ENCODE measurements at regions not wholly inside any gene's neighbourhood (a gene's known extent, or its start where the extent isn't known, plus 50 kb on each side); places are given as distances from the start of the nearest gene placed in this dataset.
"Not testable (repeated sequence)": the region's sequence is repeated elsewhere in the genome, so short reads cannot be mapped to it uniquely, and the experiment has no call there.

DNA sequence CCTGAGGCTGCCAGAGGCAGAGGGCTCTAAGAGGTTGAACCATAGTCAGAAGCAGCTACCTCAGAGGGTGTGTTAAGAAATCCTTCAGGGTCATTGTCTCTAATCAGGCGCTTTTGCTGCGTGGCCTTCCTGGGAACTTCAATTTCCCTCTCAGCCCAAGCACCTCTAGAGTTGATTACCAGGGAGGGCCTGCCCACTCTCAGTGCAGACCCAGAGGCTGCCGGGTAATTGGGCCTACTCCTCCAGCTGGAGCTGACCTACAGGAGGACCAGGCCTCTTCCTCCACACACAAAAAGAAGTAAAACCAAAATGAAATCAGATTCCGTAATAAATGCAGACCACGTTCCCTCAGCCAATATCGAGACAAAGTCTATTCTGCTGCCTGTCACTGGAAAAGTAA is 305.0 kb upstream of the CCL2 start:
- no peak for DNase-seq

DNA sequence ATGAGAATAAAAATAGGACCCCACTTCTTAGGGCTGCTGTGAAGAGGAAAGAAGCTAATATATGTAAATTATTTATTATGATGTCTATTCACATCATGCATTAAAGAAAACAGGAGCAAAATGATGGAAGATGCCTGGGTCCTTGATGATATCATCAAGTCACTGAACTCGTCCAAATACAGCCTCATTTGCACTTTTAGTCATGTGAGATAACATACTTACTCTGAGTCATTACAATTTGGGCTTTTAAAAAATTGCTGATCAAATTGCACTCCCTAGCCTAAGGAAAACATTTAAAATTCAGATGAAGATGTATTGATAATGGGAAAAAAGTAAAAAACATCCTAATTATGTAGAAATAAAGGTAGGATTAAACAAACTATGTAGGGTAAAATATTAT is 302.7 kb upstream of the CCL2 start:
- no peak for DNase-seq

DNA sequence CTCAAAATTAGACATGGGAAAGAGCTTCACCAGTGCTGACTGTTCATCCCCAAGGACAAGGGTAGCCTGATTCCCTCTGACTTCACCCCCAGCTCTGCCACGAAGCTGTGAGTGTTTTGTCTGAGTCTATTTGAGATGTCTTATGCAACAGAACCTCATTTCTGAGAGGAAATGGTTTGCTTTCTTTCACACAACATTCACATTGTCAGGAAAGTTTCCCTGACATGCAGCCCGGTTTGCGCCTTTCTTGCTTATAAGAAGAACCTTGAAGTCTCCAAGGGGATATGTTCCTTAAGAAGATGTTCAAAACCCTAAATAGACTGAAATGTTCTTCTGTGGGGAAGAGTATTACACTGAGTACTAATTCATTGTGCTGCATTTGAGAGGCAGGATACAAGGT is 300.5 kb upstream of the CCL2 start:
- DNase-seq: no peak

DNA sequence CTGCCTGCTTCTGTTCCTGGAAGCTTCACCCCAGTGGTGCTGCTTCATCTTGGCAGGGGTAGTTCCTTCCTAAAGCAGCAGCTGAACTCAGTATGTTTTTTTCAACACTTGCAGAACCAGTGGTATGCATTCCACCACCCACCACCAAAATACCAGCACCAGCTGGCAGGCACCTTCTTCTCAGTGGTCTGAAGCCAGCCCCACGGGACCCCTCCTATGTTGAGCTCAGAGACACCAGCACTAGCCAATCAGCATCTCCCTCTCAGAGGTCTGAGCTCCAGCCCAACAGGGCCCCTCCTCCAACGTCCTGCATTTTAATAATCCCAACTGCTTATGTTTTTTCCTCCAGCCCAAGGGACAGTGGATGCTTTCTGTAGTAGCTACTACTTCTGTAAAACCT is 299.6 kb upstream of the CCL2 start:
- DNase-seq: no peak

DNA sequence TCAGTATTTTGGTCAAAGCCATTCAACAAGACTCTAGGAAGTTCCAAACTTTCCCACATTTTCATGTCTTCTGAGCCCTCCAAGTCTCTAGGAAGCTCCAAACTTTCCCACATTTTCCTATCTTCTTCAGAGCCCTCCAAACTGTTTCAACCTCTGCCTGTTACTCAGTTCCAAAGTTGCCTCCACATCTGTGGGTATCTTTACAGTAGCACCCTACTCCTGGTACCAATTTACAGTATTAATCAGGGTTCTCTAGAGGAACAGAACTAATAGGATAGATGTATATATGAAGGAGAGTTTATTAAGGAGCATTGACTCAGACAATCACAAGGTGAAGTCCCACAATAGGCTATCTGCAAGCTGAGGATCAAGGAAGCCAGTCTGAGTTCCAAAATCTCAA is 296.0 kb upstream of the CCL2 start:
- not testable (repeated sequence) for DNase-seq

DNA sequence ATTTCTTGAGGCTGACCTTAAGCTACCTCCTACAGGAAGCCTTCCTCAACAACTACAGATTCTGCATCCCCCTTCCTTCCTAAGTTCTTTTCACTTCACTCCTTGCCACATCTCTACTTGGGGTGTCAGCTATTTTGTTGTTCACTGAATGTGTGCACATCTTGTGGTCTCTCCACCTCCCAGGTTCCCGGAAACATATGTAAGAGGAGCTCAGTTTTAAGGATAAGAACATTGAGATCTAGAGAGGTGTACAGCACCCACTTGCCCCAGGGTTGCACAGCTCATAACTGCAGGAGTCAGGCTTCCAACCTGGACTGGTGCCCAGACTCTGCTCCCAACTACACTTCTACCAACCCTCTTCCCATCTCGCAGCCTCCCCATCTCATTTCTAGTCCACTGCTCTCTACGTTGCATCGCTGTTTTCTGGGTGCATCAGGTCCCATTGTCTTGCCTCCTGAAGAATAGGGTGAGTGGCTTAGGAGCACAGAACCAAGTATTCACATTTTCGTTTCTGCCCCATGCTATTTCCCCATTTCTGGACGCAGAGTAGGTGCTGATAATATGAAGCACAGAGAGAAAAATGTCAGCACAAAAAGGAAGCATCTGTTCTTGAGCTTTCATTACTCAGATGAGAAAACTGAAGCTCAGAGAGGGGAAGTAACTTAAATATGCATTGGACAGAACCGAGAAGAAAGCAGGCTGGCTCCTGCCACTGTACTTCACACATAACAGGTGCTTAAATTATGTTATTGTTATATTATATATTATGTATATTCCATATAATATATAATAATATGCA is 292.0 kb upstream of the CCL2 start:
- no peak for DNase-seq

DNA sequence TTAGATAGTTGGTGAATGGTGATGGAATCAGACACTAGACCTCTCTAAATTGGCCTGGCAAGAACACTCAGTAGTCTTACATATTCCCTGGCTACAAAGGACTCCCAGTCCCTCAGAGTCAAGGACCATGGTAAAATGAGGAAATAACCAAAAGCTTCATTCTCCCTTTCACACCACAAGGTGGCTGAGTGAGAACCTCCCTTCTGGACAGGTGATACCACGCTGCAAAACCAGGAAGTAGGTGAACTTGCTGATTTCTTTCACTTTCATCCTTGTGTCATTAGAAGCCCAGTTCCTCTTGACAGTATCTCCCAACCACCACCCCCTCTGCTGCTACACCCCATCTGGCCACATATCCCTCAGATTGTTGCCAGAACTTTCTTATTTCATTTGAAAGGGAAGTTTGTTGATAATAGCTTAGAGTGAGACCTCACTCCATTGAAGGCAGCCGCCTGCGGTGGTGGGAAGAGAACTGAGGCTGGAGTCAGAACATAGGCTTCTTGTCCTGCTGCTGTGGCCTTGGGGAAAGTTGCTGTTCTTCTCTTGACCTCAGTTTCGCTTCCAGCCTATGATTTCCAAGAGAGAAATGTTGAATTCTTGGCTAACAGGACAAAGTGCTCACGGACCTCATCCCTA is 290.6 kb upstream of the CCL2 start:
- no peak for DNase-seq

DNA sequence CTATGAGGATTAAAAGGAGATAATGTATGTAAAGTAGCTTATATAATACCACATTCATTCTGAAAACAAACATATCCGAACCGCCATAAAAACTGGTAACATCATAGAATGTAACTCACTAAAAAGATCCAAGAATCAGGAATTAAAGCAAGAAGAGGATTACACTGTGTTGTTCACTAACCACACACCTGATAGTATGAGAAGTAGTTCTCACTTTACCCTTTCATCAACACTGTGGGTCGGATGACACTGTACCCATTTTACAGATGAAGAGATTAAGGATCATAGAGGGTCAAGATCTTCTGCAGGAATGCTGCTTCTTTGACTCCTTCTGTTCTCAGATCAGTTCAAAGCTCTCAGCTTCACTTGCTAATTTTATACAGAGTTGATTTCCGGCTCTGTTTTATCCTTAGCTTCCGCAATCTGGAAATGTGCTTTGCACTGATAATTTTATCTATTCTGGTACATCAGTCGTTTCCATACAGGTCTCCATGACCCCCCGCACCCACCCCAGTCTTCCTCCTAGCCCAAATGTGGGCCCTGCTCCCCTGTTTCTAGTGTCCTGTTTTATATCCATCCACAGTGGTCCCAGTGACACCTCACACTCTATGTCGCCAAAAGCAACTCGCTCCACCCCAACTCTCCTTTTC is 288.6 kb upstream of the CCL2 start:
- DNase-seq: no peak

DNA sequence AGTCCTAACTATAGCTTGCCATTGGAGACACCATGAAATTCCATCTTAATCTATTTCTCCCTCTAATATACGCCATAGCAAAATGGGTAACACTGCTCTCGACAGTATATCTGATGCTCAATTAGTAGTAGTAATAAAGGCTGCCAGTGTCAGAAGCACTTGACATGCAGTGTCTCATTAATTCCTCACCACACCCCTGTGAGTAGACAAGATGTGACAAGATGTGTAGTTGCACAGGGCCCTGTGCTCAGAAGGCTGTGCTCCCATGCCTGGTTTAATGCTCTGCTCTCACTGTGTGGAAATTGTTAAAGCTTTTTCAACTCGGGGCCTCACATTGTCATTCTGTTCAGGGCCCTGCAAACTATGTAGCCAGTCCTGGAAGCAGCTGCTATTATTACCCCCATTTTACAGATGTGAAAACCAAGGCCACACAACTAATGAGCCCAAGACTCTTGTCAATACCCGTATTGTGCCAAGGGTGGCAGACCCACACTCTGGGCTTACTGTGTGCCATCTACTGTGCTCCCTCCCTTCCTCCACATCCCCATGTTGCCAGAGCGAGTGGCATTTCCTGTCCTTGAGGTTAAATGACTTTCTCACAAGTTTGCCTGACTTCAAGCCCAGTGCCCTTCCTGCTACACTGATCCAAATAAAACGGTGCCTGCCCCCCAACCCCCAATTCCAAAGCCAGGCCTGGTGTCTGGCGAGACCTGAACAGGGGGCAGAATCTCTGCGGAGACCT is 287.3 kb upstream of the CCL2 start:
- DNase-seq: no peak

DNA sequence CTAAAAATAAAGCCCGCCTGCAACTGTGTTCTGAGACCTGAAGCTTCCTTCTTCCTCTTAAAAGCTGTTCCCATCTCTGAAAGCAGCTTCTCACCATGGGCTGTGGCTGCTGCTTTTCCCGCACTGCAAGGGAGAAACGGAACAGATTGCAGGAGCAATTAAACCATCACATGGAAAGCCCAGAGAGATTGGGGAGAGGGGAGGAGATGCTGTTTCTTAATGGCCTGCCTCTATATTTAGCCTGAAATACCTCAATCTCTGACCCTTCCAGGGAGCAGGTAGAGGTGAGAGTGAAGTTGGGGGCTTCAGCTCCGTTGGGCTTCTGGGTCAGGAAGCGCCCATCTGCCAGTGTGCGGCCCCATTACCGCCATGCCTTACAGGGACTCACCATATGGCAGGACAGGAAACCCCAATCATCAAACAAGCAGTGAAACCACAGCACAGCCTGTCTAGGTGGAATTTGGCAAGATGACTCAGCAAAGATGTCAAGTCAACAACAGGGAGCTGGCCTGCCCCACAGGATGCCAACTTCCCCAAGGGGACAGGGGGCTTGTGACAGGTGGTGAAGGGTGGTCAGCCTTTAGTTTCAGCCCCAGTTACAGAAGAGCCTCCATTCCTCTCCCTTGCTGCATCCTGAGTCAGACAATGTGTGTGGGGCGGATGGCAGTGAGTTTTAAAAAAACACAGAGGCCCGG is 286.6 kb upstream of the CCL2 start:
- DNase-seq: no peak

DNA sequence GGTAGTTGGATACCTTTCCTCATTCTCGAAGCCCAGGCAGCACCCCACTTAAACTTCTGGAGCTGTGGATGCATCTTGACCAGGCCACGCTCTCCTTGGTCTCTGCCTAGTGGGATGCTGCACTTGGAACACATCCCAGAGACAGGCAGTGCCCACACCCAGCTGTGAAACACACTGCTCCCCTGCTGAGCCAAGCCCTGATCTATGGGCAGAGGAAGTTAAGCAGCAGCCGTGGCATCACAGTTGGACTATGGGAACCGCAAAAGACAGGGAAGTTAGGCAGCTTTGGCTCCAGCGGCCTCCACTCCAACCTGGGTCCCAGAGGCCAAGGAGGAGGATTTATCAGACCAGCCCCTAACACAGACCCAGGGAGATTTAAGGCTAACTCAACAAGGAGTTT is 284.8 kb upstream of the CCL2 start:
- no peak for DNase-seq

DNA sequence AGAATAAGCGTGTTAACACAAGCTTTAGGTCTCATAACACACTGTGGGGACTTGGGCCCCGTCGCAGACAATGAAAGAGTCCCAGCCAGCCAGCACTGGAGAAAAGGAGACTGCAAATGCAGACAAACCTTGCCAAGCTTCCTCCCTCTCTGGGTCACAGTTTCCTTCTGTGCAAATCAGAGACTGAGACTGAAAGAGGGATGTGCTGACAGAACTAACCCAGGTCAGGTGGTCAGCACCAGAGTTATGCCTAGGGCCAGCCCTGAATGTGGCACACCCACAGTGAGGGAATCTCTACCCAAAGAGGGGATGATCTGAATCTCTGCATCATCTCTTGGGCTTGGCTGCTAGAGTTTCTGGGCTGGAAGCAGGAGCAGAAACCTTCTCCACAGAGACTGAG is 282.3 kb upstream of the CCL2 start:
- DNase-seq: no peak

DNA sequence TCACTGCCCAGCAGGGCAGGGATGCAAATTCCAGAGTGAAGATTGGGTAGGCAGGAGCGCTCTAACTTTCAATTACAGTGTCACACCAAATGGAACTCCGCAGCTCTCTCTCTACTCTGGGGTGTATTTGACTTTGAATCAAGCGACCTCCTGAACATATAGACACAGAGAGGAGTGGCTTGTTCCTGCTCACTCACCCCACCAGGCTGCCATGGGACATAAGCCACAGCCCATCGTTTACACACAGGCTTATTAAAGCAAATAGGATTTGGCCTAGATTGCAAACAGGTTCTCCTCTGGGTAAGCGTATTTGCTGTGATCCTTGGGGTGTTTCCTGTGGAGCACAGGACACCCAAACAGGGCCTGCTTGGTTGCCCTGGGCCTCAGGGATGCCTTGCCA is 281.6 kb upstream of the CCL2 start:
- DNase-seq: no peak

DNA sequence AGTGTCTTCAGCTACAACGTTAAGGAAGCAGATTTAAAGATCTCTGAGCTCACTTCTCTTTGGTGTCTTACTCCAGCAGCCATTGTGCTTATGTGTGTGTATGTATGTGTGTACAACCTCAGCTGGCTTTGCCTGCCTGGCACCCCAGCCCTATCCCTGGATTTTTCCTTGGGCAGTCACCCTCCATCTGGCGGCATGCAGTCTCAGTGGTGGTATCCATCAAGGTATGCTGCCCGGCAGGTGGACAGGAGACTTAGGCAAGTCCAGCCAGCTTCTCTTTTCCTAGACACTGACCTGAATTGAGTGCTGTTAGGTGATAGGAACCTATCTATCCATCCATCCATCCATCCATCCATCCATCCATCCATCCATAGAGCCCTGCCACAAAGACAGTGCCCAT is 280.8 kb upstream of the CCL2 start:
- DNase-seq: no peak

DNA sequence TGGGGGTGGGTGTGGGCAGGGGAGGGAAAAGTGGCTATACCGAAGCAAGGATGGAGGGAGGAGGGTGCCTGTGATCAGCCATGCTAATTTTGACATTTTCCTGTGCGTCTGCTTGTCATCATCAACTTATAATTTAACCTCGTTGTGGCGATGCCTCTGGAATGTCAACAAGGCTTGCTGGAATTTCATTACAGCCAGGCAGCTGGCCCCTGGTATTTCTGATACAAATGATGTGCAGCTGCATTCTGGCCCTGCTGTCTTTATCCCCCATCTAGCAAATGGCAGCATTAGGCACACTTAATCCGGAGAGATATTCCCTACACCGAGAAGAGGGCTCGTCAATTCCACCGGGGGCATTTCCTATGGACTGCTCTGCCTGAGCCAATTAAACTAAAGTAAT is 278.3 kb upstream of the CCL2 start:
- no peak for DNase-seq

DNA sequence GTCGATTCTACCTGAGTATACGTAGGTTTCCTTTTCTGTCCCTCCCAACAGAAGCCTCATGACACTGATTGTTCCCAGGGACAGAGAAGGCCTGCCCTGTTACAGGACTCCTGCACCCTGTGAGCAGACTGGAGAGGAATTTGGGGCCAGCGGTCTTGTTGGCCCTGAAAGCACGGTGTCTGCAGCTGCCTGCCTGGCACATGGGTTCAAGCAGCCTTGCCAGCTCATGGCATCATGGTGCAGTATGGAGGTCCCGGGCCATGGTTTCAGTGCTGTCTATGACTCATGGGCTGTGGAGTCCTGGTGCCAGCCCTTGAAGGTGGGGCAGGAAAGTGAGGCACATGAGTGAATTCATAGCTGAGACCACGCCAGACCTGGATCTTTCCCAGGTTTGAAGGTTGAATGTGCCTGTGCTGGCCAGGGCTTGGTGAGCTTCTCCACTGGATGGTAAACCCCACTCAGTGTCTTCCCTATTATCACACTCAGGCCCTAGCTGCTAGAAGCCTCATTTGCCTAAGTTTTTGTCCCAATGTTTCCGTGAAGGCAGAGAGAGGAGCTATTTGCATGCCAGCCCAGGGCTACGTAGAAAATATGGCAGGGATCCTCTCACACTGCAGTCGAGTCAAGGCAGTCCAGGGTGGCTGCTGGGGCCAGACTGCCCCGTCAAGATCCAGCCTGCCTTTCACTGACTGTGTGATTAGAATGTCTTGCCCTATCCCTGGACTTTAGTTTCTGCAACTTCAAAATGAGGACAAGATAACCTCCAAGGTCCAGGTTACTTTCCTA is 277.2 kb upstream of the CCL2 start:
- DNase-seq: no peak

DNA sequence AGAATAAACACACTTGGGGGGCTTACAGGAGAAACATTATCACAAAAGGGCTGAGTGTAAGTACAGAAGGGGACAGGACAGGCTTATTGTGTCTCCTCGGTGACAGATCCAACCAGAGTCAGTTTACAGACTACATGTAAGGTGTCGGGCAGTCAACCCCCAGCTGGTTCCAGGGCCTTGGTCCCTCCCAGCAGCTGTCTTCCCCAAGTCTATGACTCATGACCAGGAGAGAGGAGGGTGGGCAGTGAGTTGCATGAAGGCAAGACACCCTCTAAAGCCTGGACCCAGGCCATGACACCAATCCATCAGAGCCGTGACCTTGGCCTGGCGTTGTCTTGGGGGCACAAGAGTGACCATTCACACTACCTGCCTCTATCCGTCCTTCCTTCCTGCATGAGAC is 276.2 kb upstream of the CCL2 start:
- no peak for DNase-seq

DNA sequence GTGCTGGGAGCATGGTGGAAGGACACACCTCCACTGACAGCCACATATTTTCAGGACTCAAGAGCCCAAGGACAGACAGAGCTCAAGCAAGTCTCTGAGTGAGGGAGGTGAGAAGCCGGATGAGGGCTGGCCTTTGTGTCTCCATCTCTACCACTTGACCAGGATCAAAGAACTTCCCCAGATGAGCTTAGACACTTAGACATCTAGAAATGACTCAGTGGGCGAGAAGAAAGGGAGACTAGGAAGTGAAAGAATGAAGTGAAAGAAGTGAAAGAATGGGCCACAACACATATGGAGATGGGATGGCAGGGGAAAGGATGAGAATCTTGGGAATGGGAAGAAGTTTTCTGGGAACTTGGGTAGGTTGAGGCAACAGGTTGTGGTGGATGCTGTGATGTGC is 274.9 kb upstream of the CCL2 start:
- DNase-seq: no peak

DNA sequence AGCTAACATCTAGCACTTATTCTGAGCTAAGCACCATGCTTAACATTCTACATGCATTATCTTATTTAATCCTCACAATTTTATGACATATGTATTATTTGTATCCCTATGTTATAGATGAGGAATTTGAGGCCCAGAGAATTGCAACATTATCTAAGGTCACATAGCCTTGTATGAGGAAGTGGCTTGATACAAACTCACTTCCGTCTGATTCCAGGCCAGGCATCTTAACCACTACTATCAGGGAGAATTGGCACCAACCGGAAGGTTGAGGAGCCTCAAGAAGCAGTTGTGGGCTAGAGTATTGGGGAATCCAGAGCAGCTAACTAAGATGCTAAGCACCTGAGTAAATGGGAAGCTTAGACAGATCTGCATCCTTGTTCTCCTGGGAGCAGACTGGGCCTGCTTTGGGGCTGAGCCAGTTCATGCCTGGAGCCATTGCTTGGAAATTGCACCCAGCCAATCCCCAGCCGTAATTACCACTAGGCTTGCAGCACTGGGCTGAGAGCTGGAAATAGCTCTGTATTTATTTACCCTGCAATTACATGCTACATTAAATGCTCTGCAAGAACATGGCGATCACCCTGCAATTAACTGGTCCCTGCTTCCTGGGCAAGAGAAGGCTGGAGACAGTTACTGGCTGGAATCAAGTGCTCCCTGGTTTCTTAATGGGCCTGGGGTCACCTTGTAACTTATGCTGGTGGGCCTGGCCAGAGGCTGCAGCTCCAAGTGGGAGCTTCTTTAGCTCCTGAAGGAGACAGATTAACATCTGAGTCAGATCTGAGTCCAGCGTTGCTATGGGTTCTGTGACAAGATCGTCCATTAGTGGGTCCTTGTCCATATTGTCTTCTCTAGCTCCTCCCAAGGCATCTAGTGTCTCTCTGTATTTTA is 273.1 kb upstream of the CCL2 start:
- DNase-seq: no peak

DNA sequence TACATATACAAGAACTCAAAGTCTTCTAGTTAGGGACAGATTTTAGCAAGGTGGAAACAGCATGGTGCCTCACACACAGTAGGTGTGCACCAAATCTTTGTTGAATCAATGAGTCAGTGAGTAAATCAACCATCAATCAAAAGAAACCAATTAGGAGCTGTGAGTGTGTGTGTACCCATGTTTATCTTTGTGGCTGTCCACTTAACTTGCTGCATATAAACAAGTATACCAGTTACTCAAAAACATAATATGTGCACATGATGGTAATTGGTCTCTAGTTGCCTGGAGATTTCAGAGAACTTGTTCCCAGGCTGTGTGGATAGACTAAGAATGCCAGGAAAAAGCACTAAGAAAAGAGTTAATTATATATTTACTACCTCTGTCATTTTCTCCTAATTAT is 272.2 kb upstream of the CCL2 start:
- DNase-seq: no peak
